ENCODE measurements at regions not wholly inside any gene's neighbourhood (a gene's known extent, or its start where the extent isn't known, plus 50 kb on each side); places are given as distances from the start of the nearest gene placed in this dataset.

- in situ Hi-C loops (cut with MboI; ENCODE audit: low sequenced_read_pairs) = no loop called here
- no peaks in the 10 kb centered on the region for H3K4me1 ChIP-seq (ENCODE audit: control insufficient read depth, insufficient read depth, low read length)
- H3K56ac ChIP-seq (ENCODE audit: extremely low read depth, insufficient read depth, low read length) = no peak overlapping the region
- no peak overlapping the region for H2BK20ac ChIP-seq (ENCODE audit: low read depth, low read length)
- H2BK5ac ChIP-seq (ENCODE audit: low read depth, low read length, poor library complexity, severe bottlenecking) = no peak overlapping the region
- H3K4me3 ChIP-seq (ENCODE audit: insufficient read depth, low read depth, low read length) = no peak overlapping the region
- dilution Hi-C loops (cut with HindIII; ENCODE audit: low sequenced_read_pairs, unreplicated experiment) = no loop called here
- H2AK5ac ChIP-seq (ENCODE audit: low read depth, low read length) = no peak overlapping the region
- TF ChIP-seq ELK1 (IDR thresholded peaks at IDR 0.05; ENCODE audit: borderline replicate concordance, low read depth, low read length) (no peak), FOS (IDR thresholded peaks at IDR 0.05; ENCODE audit: low read depth, low read length) (no peak), SMC3 (IDR thresholded peaks at IDR 0.05; ENCODE audit: low read depth, low read length) (no peak), BHLHE40 (IDR thresholded peaks at IDR 0.05; ENCODE audit: low read depth, low read length) (no peak), RFX5 (IDR thresholded peaks at IDR 0.05; ENCODE audit: low read depth, low read length) (no peak), MXI1 (IDR thresholded peaks at IDR 0.05; ENCODE audit: borderline replicate concordance, low read depth, low read length) (no peak), CHD1 (IDR thresholded peaks at IDR 0.05; ENCODE audit: low read depth, low read length) (no peak)
- no peak overlapping the region for H4K8ac ChIP-seq (ENCODE audit: low read depth in 2 of 2, low read length in 2 of 2)
- no peak overlapping the region for H4K91ac ChIP-seq (ENCODE audit: insufficient read depth, low read depth, low read length)
- H3K4ac ChIP-seq (ENCODE audit: low read depth, low read length) = no peak overlapping the region
- no peak overlapping the region for H2BK120ac ChIP-seq (ENCODE audit: low read depth, low read length)
- no peak for ATAC-seq (ENCODE audit: low read depth)
- H2BK15ac ChIP-seq (ENCODE audit: low read depth, low read length) = no peak overlapping the region
- POLR2A ChIA-PET (ENCODE audit: unreplicated experiment) = no interaction called here
- intact Hi-C loops (cut with micrococcal nuclease) = no loop called here
- no peak for DNase-seq
- no peak overlapping the region for H3K23ac ChIP-seq (ENCODE audit: low read depth, low read length)
- no peak overlapping the region for H2AFZ ChIP-seq (replicated peaks; ENCODE audit: low read length, poor library complexity)
- no peaks in the 10 kb centered on the region for H4K20me1 ChIP-seq (ENCODE audit: insufficient read depth, low read length)
- CTCF ChIA-PET = no interaction called here
- no peak overlapping the region for H3K14ac ChIP-seq (replicated peaks; ENCODE audit: low read depth, low read length)
- no peak overlapping the region for H3K18ac ChIP-seq (ENCODE audit: low read depth, low read length)
- H3K9me1 ChIP-seq (ENCODE audit: insufficient read depth, low read length) = no peaks in the 10 kb centered on the region
- no peak overlapping the region for H3K9ac ChIP-seq (ENCODE audit: low read depth, low read length)
- no peak overlapping the region for H3K27ac ChIP-seq (ENCODE audit: insufficient read depth, low read length)
- H4K5ac ChIP-seq (ENCODE audit: low read depth, low read length) = no peak overlapping the region
- WGBS, 2 experiments (ENCODE audit: extremely low coverage in 2 of 2, insufficient read length in 1 of 2) = no CpG with 5 or more reads among the region's 1 CpG
- H3K4me2 ChIP-seq (ENCODE audit: low read depth, low read length) = no peak overlapping the region
- no peaks in the 10 kb centered on the region for H3K36me3 ChIP-seq (ENCODE audit: control insufficient read depth, insufficient read depth, low read length)
- no peak overlapping the region for H2AK9ac ChIP-seq (replicated peaks; ENCODE audit: low read depth, low read length, poor library complexity)
- no TSS peak for BruUV-seq (replicated peaks)
- no peaks in the 10 kb centered on the region for H3K27me3 ChIP-seq (ENCODE audit: control insufficient read depth, insufficient read depth, low read length)
- H3K79me1 ChIP-seq (ENCODE audit: low read depth in 1 of 2, low read length in 2 of 2) = no peaks in the 10 kb centered on the region
- no peaks in the 10 kb centered on the region for H3K9me3 ChIP-seq (ENCODE audit: control insufficient read depth, insufficient read depth, low read length)
These were observed 212.4 kb downstream of the TRAM1L1 start for GRCh38 chr4:116872941-116873340.

Measured in IMR-90 (cell line).